WTC11 (cell line): ENCODE measurements at regions not wholly inside any gene's neighbourhood (a gene's known extent, or its start where the extent isn't known, plus 50 kb on each side); places are given as distances from the start of the nearest gene placed in this dataset.
"Not testable (repeated sequence)": the region's sequence is repeated elsewhere in the genome, so short reads cannot be mapped to it uniquely, and the experiment has no call there.

Experiments used
- GRHL2 ChIP-seq: fragments of 250-450 bp; sonication (Bioruptor Pico); IDR thresholded peaks from 2 replicates; pipeline ENCODE4 v1.8.0; 2022; ENCODE audit warnings: mild to moderate bottlenecking, moderate library complexity; ENCODE audit not compliant: insufficient replicate concordance, severe bottlenecking
- NR1H2 ChIP-seq: sonication (generic); formaldehyde crosslinking; IDR thresholded peaks from 2 replicates; pipeline ENCODE4 v1.9.0; 2021; ENCODE audit warnings: mild to moderate bottlenecking, moderate library complexity, missing genetic modification reagents
- TEAD4 ChIP-seq: sonication (generic); formaldehyde crosslinking; IDR thresholded peaks from 2 replicates; pipeline ENCODE4 v1.8.0; 2022; ENCODE audit warnings: mild to moderate bottlenecking, missing genetic modification reagents
- ZNF423 ChIP-seq: fragments of 250-450 bp; sonication (Bioruptor Pico); IDR thresholded peaks from 2 replicates; pipeline ENCODE4 v2.1.2; 2022; ENCODE audit warnings: mild to moderate bottlenecking, moderate library complexity
- TF ChIP-seq, protein P1 (sequence below): sonication (generic); formaldehyde crosslinking; IDR thresholded peaks from 2 replicates; pipeline ENCODE4 v1.8.1; 2023; ENCODE audit warnings: mild to moderate bottlenecking, missing genetic modification reagents, borderline replicate concordance
- TF ChIP-seq, protein P2 (sequence below): fragments of 200-600 bp; IDR thresholded peaks from 2 replicates; pipeline ENCODE4 v1.8.0; 2022; ENCODE audit warnings: antibody characterized with exemption
- TF ChIP-seq, protein P3 (sequence below): fragments of 250-450 bp; sonication (Bioruptor Pico); IDR thresholded peaks from 2 replicates; pipeline ENCODE4 v1.9.0; 2021; ENCODE audit warnings: mild to moderate bottlenecking
- TF ChIP-seq, protein P4 (sequence below): sonication (generic); formaldehyde crosslinking; IDR thresholded peaks from 2 replicates; pipeline ENCODE4 v1.8.0; 2022; ENCODE audit warnings: mild to moderate bottlenecking, missing genetic modification reagents
- TF ChIP-seq, protein P5 (sequence below): sonication (generic); formaldehyde crosslinking; IDR thresholded peaks from 2 replicates; pipeline ENCODE4 v1.8.1; 2023; ENCODE audit warnings: mild to moderate bottlenecking, missing genetic modification reagents, moderate library complexity
- TF ChIP-seq, protein P6 (sequence below): sonication (generic); formaldehyde crosslinking; IDR thresholded peaks from 2 replicates; pipeline ENCODE4 v1.8.0; 2023; ENCODE audit warnings: missing genetic modification reagents
- TF ChIP-seq, protein P7 (sequence below): sonication (generic); formaldehyde crosslinking; IDR thresholded peaks from 2 replicates; pipeline ENCODE4 v1.8.1; 2023; ENCODE audit warnings: mild to moderate bottlenecking, missing genetic modification reagents
- TF ChIP-seq, protein P8 (sequence below): sonication (generic); formaldehyde crosslinking; conservative IDR thresholded peaks from 2 replicates; pipeline ENCODE4 v1.8.1; 2023; ENCODE audit warnings: mild to moderate bottlenecking, low read depth, missing genetic modification reagents, moderate library complexity

DNA sequence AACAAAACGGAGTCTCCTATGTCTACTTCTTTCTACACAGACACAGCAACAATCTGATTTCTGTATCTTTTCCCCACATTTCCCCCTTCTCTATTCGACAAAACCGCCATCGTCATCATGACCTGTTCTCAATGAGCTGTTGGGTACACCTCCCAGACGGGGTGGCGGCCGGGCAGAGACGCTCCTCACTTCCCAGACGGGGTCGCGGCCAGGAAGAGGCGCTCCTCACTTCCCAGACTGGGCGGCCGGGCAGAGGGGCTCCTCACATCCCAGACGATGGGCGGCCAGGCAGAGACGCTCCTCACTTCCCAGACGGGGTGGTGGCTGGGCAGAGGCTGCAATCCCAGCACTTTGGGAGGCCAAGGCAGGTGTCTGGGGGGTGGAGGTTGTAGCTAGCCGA, 158.2 kb upstream of the MYRIP start:
- TF ChIP-seq, protein P1, sequence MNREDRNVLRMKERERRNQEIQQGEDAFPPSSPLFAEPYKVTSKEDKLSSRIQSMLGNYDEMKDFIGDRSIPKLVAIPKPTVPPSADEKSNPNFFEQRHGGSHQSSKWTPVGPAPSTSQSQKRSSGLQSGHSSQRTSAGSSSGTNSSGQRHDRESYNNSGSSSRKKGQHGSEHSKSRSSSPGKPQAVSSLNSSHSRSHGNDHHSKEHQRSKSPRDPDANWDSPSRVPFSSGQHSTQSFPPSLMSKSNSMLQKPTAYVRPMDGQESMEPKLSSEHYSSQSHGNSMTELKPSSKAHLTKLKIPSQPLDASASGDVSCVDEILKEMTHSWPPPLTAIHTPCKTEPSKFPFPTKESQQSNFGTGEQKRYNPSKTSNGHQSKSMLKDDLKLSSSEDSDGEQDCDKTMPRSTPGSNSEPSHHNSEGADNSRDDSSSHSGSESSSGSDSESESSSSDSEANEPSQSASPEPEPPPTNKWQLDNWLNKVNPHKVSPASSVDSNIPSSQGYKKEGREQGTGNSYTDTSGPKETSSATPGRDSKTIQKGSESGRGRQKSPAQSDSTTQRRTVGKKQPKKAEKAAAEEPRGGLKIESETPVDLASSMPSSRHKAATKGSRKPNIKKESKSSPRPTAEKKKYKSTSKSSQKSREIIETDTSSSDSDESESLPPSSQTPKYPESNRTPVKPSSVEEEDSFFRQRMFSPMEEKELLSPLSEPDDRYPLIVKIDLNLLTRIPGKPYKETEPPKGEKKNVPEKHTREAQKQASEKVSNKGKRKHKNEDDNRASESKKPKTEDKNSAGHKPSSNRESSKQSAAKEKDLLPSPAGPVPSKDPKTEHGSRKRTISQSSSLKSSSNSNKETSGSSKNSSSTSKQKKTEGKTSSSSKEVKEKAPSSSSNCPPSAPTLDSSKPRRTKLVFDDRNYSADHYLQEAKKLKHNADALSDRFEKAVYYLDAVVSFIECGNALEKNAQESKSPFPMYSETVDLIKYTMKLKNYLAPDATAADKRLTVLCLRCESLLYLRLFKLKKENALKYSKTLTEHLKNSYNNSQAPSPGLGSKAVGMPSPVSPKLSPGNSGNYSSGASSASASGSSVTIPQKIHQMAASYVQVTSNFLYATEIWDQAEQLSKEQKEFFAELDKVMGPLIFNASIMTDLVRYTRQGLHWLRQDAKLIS (CRISPR knock-in tag): not testable (repeated sequence)
- TF ChIP-seq, protein P2, sequence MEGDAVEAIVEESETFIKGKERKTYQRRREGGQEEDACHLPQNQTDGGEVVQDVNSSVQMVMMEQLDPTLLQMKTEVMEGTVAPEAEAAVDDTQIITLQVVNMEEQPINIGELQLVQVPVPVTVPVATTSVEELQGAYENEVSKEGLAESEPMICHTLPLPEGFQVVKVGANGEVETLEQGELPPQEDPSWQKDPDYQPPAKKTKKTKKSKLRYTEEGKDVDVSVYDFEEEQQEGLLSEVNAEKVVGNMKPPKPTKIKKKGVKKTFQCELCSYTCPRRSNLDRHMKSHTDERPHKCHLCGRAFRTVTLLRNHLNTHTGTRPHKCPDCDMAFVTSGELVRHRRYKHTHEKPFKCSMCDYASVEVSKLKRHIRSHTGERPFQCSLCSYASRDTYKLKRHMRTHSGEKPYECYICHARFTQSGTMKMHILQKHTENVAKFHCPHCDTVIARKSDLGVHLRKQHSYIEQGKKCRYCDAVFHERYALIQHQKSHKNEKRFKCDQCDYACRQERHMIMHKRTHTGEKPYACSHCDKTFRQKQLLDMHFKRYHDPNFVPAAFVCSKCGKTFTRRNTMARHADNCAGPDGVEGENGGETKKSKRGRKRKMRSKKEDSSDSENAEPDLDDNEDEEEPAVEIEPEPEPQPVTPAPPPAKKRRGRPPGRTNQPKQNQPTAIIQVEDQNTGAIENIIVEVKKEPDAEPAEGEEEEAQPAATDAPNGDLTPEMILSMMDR: not testable (repeated sequence)
- TF ChIP-seq, protein P3, sequence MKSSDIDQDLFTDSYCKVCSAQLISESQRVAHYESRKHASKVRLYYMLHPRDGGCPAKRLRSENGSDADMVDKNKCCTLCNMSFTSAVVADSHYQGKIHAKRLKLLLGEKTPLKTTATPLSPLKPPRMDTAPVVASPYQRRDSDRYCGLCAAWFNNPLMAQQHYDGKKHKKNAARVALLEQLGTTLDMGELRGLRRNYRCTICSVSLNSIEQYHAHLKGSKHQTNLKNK (CRISPR knock-in tag): not testable (repeated sequence)
- TF ChIP-seq, protein P4, sequence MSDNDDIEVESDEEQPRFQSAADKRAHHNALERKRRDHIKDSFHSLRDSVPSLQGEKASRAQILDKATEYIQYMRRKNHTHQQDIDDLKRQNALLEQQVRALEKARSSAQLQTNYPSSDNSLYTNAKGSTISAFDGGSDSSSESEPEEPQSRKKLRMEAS: not testable (repeated sequence)
- TF ChIP-seq, protein P5, sequence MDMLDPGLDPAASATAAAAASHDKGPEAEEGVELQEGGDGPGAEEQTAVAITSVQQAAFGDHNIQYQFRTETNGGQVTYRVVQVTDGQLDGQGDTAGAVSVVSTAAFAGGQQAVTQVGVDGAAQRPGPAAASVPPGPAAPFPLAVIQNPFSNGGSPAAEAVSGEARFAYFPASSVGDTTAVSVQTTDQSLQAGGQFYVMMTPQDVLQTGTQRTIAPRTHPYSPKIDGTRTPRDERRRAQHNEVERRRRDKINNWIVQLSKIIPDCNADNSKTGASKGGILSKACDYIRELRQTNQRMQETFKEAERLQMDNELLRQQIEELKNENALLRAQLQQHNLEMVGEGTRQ: not testable (repeated sequence)
- not testable (repeated sequence) for TF ChIP-seq ZNF423, GRHL2, TEAD4, NR1H2 (CRISPR knock-in tag)
- TF ChIP-seq, protein P6, sequence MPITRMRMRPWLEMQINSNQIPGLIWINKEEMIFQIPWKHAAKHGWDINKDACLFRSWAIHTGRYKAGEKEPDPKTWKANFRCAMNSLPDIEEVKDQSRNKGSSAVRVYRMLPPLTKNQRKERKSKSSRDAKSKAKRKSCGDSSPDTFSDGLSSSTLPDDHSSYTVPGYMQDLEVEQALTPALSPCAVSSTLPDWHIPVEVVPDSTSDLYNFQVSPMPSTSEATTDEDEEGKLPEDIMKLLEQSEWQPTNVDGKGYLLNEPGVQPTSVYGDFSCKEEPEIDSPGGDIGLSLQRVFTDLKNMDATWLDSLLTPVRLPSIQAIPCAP (CRISPR knock-in tag): not testable (repeated sequence)
- TF ChIP-seq, protein P7, sequence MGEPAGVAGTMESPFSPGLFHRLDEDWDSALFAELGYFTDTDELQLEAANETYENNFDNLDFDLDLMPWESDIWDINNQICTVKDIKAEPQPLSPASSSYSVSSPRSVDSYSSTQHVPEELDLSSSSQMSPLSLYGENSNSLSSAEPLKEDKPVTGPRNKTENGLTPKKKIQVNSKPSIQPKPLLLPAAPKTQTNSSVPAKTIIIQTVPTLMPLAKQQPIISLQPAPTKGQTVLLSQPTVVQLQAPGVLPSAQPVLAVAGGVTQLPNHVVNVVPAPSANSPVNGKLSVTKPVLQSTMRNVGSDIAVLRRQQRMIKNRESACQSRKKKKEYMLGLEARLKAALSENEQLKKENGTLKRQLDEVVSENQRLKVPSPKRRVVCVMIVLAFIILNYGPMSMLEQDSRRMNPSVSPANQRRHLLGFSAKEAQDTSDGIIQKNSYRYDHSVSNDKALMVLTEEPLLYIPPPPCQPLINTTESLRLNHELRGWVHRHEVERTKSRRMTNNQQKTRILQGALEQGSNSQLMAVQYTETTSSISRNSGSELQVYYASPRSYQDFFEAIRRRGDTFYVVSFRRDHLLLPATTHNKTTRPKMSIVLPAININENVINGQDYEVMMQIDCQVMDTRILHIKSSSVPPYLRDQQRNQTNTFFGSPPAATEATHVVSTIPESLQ (CRISPR knock-in tag): not testable (repeated sequence)
- TF ChIP-seq, protein P8, sequence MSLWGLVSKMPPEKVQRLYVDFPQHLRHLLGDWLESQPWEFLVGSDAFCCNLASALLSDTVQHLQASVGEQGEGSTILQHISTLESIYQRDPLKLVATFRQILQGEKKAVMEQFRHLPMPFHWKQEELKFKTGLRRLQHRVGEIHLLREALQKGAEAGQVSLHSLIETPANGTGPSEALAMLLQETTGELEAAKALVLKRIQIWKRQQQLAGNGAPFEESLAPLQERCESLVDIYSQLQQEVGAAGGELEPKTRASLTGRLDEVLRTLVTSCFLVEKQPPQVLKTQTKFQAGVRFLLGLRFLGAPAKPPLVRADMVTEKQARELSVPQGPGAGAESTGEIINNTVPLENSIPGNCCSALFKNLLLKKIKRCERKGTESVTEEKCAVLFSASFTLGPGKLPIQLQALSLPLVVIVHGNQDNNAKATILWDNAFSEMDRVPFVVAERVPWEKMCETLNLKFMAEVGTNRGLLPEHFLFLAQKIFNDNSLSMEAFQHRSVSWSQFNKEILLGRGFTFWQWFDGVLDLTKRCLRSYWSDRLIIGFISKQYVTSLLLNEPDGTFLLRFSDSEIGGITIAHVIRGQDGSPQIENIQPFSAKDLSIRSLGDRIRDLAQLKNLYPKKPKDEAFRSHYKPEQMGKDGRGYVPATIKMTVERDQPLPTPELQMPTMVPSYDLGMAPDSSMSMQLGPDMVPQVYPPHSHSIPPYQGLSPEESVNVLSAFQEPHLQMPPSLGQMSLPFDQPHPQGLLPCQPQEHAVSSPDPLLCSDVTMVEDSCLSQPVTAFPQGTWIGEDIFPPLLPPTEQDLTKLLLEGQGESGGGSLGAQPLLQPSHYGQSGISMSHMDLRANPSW (CRISPR knock-in tag): not testable (repeated sequence)
